Gastrocnemius medialis (tissue), 4 donors: ENCODE measurements at regions not wholly inside any gene's neighbourhood (a gene's known extent, or its start where the extent isn't known, plus 50 kb on each side); places are given as distances from the start of the nearest gene placed in this dataset.

Source experiments
- ATAC-seq, 2 donors: fragments of 150-250 bp; one replicate each; pipeline ENCODE4 v1.9.1; 2016
- DNase-seq, 2 donors: peaks; one replicate each; pipeline ENCODE4 v3.0.0-alpha.2; 2019
- H3K27ac ChIP-seq, 4 donors: fragments of 200-600 bp; sonication (generic); 1 replicate in 1 of 4; 2 replicates in 3 of 4; pipeline ENCODE4 v1.5.1; 2016 to 2018; ENCODE audit warnings: mild to moderate bottlenecking in 2 of 4, moderate library complexity in 1 of 4
- H3K27me3 ChIP-seq, 3 donors: fragments of 200-600 bp; sonication (generic) in 2 of 3; 1 replicate in 1 of 3; 2 replicates in 2 of 3; pipeline versions ENCODE4 v1.5.1 to v1.6.0; 2016 to 2019; ENCODE audit warnings: mild to moderate bottlenecking in 1 of 3, moderate library complexity in 1 of 3
- H3K36me3 ChIP-seq, 2 donors: fragments of 200-600 bp; sonication (generic) in 1 of 2; one replicate each; pipeline ENCODE4 v1.5.1; 2017 to 2018
- H3K4me1 ChIP-seq, 2 donors: fragments of 200-600 bp; sonication (generic) in 1 of 2; one replicate each; pipeline ENCODE4 v1.5.1; 2016 to 2017; ENCODE audit warnings: mild to moderate bottlenecking in 2 of 2
- H3K4me3 ChIP-seq, 4 donors: fragments of 200-600 bp; sonication (generic) in 3 of 4; 1 replicate in 1 of 4; 2 replicates in 3 of 4; pipeline ENCODE4 v1.5.1; 2016 to 2019; ENCODE audit warnings: mild to moderate bottlenecking in 2 of 4
- H3K9me3 ChIP-seq, 3 donors: fragments of 200-600 bp; sonication (generic) in 2 of 3; 1 replicate in 1 of 3; 2 replicates in 2 of 3; pipeline ENCODE4 v1.5.1; 2016 to 2019
- POLR2A ChIP-seq, 2 donors: fragments of 450-650 bp; IDR thresholded peaks; one replicate each; pipeline ENCODE4 v1.6.1; 2017; ENCODE audit warnings: antibody characterized with exemption in 2 of 2, mild to moderate bottlenecking in 2 of 2, moderate library complexity in 2 of 2
- in situ Hi-C, 4 donors: fragments of 200-750 bp; cut with MboI; loops; one replicate each; pipeline versions ENCODE4 v1.15.0 to v1.8.0; 2017; ENCODE audit warnings: low sequenced_read_pairs in 4 of 4
- intact Hi-C: fragments of 100-400 bp; cut with DNase I; formaldehyde crosslinking; loops from one replicate; pipeline ENCODE4 v1.15.1; 2023; ENCODE audit warnings: low total_unique reads
- TF ChIP-seq, protein P1 (sequence below), 5 experiments: fragments of 450-650 bp in 3 of 5; fragments of 200-600 bp in 2 of 5; sonication (generic) in 2 of 5; IDR thresholded peaks in 4 of 5; conservative IDR thresholded peaks in 1 of 5; 1 replicate in 4 of 5; 2 replicates in 1 of 5; pipeline ENCODE4 v1.5.1; 2016 to 2019; ENCODE audit warnings: antibody characterized with exemption in 5 of 5, mild to moderate bottlenecking in 3 of 5, moderate library complexity in 3 of 5

- Histone ChIP-seq H3K27ac (no peak overlapping the region), H3K36me3 (no peaks in the 10 kb centered on the region), H3K27me3 (no peaks in the 10 kb centered on the region), H3K4me1 (no peaks in the 10 kb centered on the region), H3K9me3 (no peaks in the 10 kb centered on the region), H3K4me3 (no peak overlapping the region)
- intact Hi-C loops (no loop called here), in situ Hi-C loops (no loop called here)
- ATAC-seq: no peak
- DNase-seq: no peak
- TF ChIP-seq POLR2A (IDR thresholded peaks at IDR 0.05): no peak
- TF ChIP-seq, protein P1, sequence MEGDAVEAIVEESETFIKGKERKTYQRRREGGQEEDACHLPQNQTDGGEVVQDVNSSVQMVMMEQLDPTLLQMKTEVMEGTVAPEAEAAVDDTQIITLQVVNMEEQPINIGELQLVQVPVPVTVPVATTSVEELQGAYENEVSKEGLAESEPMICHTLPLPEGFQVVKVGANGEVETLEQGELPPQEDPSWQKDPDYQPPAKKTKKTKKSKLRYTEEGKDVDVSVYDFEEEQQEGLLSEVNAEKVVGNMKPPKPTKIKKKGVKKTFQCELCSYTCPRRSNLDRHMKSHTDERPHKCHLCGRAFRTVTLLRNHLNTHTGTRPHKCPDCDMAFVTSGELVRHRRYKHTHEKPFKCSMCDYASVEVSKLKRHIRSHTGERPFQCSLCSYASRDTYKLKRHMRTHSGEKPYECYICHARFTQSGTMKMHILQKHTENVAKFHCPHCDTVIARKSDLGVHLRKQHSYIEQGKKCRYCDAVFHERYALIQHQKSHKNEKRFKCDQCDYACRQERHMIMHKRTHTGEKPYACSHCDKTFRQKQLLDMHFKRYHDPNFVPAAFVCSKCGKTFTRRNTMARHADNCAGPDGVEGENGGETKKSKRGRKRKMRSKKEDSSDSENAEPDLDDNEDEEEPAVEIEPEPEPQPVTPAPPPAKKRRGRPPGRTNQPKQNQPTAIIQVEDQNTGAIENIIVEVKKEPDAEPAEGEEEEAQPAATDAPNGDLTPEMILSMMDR (IDR thresholded peaks at IDR 0.05 in 4 of 5, conservative IDR thresholded peaks at IDR 0.05 in 1 of 5): no peak
Observed at GRCh38 chr9:119924736-119925135, 555.5 kb upstream of the BRINP1 start.

DNA sequence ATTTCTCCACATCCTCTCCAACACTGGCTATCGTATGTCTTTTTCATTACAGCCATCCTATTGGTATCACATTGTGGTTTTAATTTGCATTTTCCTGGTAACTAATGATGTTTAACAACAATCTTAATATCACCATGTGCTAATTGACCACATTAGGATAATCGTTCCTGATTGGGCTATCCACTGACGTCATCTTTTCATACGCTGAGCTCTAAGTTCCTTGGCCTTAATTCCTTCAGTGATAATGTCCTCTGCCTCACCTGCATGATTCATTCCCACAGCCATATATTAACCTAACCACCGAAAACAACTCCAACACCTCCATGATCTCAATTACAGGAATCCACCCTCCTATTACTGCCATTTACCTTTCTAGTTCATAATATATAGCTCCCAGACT lies 547.9 kb upstream of the BRINP1 start:
- DNase-seq (no peak), ATAC-seq (no peak)
- intact Hi-C loops: no loop called here
- Histone ChIP-seq H3K4me3 (no peak overlapping the region), H3K27me3 (no peaks in the 10 kb centered on the region), H3K4me1 (no peaks in the 10 kb centered on the region), H3K36me3 (no peaks in the 10 kb centered on the region), H3K9me3 (no peaks in the 10 kb centered on the region), H3K27ac (no peak overlapping the region)
- in situ Hi-C loops: no loop called here
- TF ChIP-seq POLR2A (IDR thresholded peaks at IDR 0.05): no peak
- TF ChIP-seq, protein P1 (IDR thresholded peaks at IDR 0.05 in 4 of 5, conservative IDR thresholded peaks at IDR 0.05 in 1 of 5): no peak

DNA sequence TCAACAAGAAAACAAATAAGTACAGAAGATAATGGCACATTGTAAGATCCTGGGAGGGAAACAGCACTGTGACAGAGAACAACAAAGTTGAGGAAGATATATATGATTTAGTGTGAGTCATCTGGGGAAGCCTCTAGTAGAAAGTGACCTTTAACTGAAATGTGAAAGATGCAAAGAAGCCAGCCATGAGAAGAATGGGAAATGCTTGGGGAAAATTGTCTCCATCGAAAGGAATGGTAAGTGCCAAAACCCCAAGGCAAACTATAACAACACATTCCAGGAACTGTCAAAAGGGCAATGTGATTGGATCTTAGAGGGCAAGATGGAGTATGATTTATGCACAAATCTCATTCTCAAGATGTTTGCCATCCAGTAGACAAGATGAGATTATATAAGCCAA lies 537.8 kb upstream of the BRINP1 start:
- no peaks in the 10 kb centered on the region for H3K4me1 ChIP-seq
- no peak overlapping the region for H3K27ac ChIP-seq
- no peaks in the 10 kb centered on the region for H3K27me3 ChIP-seq
- TF ChIP-seq POLR2A (IDR thresholded peaks at IDR 0.05): no peak
- TF ChIP-seq, protein P1 (IDR thresholded peaks at IDR 0.05 in 4 of 5, conservative IDR thresholded peaks at IDR 0.05 in 1 of 5): no peak
- ATAC-seq (no peak), DNase-seq (no peak)
- no peaks in the 10 kb centered on the region for H3K9me3 ChIP-seq
- no peak overlapping the region for H3K4me3 ChIP-seq
- H3K36me3 ChIP-seq: no peaks in the 10 kb centered on the region
- intact Hi-C loops (no loop called here), in situ Hi-C loops (no loop called here)

DNA sequence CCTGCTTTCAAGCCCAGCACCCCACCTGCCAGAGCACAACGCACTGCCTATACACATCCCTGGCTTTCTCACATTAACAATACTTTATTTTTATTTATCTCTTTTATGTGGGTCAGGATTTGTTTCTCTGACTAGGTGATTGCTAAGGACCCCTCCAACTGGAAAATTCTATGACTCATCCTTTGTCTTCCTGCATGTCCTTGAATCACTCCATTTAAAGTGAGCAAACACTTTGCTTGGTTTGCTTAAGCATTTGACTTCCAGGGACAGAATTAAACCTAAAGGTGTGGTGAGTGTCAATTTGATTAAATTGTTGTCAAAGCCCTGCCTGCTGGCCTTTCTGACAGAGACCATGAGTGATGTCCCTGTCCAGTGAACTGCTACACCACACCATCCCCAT lies 536.5 kb upstream of the BRINP1 start:
- in situ Hi-C loops: no loop called here
- TF ChIP-seq, protein P1 (IDR thresholded peaks at IDR 0.05 in 4 of 5, conservative IDR thresholded peaks at IDR 0.05 in 1 of 5): no peak
- no peak for TF ChIP-seq POLR2A (IDR thresholded peaks at IDR 0.05)

GRCh38 chr9:119903851-119904250 lies 534.6 kb upstream of the BRINP1 start:
- DNase-seq (no peak), ATAC-seq (no peak)
- no peaks in the 10 kb centered on the region for H3K27me3 ChIP-seq
- no peaks in the 10 kb centered on the region for H3K9me3 ChIP-seq
- H3K4me1 ChIP-seq: no peaks in the 10 kb centered on the region
- no peaks in the 10 kb centered on the region for H3K36me3 ChIP-seq
- no peak for TF ChIP-seq POLR2A (IDR thresholded peaks at IDR 0.05)
- TF ChIP-seq, protein P1 (IDR thresholded peaks at IDR 0.05 in 4 of 5, conservative IDR thresholded peaks at IDR 0.05 in 1 of 5): no peak
- in situ Hi-C loops (no loop called here), intact Hi-C loops (no loop called here)
- no peak overlapping the region for H3K27ac ChIP-seq
- no peak overlapping the region for H3K4me3 ChIP-seq

More for the DNA sequence above, 536.5 kb upstream of the BRINP1 start:
- no peaks in the 10 kb centered on the region for H3K4me1 ChIP-seq
- H3K4me3 ChIP-seq: no peak overlapping the region
- no peak overlapping the region for H3K27ac ChIP-seq
- no peaks in the 10 kb centered on the region for H3K36me3 ChIP-seq
- H3K27me3 ChIP-seq: no peaks in the 10 kb centered on the region
- H3K9me3 ChIP-seq: no peaks in the 10 kb centered on the region
- ATAC-seq (no peak), DNase-seq (peak in 1 of 2 donors; percentile 15)
- intact Hi-C loops: no loop called here
